Sigmoid colon (tissue), 4 donors: ENCODE measurements at regions not wholly inside any gene's neighbourhood (a gene's known extent, or its start where the extent isn't known, plus 50 kb on each side); places are given as distances from the start of the nearest gene placed in this dataset.

Experiments used
- CTCF ChIP-seq, 4 experiments: fragments of 450-650 bp in 3 of 4; fragments of 200-600 bp in 1 of 4; IDR thresholded peaks; one replicate each; pipeline ENCODE4 v1.5.1; 2016 to 2019; ENCODE audit warnings: antibody characterized with exemption in 4 of 4, mild to moderate bottlenecking in 3 of 4, moderate library complexity in 2 of 4
- EP300 ChIP-seq, 4 donors: sonication (generic); formaldehyde crosslinking; IDR thresholded peaks; one replicate each; pipeline ENCODE4 v1.6.1; 2017; ENCODE audit warnings: antibody characterized with exemption in 4 of 4
- POLR2A ChIP-seq, 2 donors: fragments of 450-650 bp; IDR thresholded peaks; one replicate each; pipeline ENCODE4 v1.6.1; 2016; ENCODE audit warnings: antibody characterized with exemption in 2 of 2, mild to moderate bottlenecking in 2 of 2, moderate library complexity in 2 of 2
- POLR2AphosphoS5 ChIP-seq, 4 donors: sonication (generic); formaldehyde crosslinking; IDR thresholded peaks; one replicate each; pipeline ENCODE4 v1.6.1; 2017; ENCODE audit warnings: antibody characterized with exemption in 4 of 4

GRCh38 chr15:81929557-81929956 lies 116.3 kb downstream of the MEX3B start:
- TF ChIP-seq POLR2A (IDR thresholded peaks at IDR 0.05) (no peak), CTCF (IDR thresholded peaks at IDR 0.05) (no peak), POLR2AphosphoS5 (IDR thresholded peaks at IDR 0.05) (no peak), EP300 (IDR thresholded peaks at IDR 0.05) (no peak)
